ENCODE measurements at regions not wholly inside any gene's neighbourhood (a gene's known extent, or its start where the extent isn't known, plus 50 kb on each side); places are given as distances from the start of the nearest gene placed in this dataset.

DNA sequence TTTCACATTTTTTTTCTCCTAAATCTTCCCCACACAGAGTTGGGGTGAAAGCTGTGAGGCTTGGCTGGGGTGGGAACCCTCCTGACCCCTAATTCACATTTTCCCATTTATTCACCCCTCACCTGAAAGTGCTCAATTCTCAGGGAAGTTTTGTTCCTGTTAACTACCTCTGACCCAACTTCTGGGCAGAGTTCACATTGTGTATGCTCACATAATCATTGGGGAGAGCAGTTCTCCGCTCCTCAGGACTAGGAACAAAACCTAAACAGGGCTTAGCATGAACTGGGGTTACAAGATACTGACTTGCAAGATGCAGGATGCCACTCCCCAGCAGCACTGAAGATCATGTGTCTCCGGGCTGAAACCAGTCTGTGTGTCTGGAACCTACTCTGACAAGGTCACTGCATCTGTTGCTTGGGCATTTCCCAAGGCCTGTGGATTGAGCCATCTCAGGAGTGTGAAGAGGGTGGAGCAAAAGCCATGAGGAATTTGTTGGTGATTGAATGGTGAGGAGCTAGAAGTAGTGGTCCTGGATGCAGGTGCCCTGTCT, 258.1 kb upstream of the IGFBP3 start:
- TF ChIP-seq EZH2phosphoT487 (IDR thresholded peaks at IDR 0.05; ENCODE audit: unreplicated experiment), result no peak
- no peak for TF ChIP-seq EZH2 (IDR thresholded peaks at IDR 0.05; ENCODE audit: low read depth, unreplicated experiment)
- TF ChIP-seq, protein P1, sequence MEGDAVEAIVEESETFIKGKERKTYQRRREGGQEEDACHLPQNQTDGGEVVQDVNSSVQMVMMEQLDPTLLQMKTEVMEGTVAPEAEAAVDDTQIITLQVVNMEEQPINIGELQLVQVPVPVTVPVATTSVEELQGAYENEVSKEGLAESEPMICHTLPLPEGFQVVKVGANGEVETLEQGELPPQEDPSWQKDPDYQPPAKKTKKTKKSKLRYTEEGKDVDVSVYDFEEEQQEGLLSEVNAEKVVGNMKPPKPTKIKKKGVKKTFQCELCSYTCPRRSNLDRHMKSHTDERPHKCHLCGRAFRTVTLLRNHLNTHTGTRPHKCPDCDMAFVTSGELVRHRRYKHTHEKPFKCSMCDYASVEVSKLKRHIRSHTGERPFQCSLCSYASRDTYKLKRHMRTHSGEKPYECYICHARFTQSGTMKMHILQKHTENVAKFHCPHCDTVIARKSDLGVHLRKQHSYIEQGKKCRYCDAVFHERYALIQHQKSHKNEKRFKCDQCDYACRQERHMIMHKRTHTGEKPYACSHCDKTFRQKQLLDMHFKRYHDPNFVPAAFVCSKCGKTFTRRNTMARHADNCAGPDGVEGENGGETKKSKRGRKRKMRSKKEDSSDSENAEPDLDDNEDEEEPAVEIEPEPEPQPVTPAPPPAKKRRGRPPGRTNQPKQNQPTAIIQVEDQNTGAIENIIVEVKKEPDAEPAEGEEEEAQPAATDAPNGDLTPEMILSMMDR (conservative IDR thresholded peaks at IDR 0.05; ENCODE audit: low read depth in 2 of 2), result no peak
- no peak for TF ChIP-seq CREB1 (CRISPR knock-in tag; IDR thresholded peaks at IDR 0.05; ENCODE audit: low read depth)
- TF ChIP-seq POLR2AphosphoS5 (IDR thresholded peaks at IDR 0.05; ENCODE audit: low read depth), result no peak
- TF ChIP-seq JUNB (IDR thresholded peaks at IDR 0.05; ENCODE audit: unreplicated experiment), result no peak
- TF ChIP-seq, protein P2, sequence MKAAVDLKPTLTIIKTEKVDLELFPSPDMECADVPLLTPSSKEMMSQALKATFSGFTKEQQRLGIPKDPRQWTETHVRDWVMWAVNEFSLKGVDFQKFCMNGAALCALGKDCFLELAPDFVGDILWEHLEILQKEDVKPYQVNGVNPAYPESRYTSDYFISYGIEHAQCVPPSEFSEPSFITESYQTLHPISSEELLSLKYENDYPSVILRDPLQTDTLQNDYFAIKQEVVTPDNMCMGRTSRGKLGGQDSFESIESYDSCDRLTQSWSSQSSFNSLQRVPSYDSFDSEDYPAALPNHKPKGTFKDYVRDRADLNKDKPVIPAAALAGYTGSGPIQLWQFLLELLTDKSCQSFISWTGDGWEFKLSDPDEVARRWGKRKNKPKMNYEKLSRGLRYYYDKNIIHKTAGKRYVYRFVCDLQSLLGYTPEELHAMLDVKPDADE (IDR thresholded peaks at IDR 0.05), result no peak
- TF ChIP-seq, protein P3, sequence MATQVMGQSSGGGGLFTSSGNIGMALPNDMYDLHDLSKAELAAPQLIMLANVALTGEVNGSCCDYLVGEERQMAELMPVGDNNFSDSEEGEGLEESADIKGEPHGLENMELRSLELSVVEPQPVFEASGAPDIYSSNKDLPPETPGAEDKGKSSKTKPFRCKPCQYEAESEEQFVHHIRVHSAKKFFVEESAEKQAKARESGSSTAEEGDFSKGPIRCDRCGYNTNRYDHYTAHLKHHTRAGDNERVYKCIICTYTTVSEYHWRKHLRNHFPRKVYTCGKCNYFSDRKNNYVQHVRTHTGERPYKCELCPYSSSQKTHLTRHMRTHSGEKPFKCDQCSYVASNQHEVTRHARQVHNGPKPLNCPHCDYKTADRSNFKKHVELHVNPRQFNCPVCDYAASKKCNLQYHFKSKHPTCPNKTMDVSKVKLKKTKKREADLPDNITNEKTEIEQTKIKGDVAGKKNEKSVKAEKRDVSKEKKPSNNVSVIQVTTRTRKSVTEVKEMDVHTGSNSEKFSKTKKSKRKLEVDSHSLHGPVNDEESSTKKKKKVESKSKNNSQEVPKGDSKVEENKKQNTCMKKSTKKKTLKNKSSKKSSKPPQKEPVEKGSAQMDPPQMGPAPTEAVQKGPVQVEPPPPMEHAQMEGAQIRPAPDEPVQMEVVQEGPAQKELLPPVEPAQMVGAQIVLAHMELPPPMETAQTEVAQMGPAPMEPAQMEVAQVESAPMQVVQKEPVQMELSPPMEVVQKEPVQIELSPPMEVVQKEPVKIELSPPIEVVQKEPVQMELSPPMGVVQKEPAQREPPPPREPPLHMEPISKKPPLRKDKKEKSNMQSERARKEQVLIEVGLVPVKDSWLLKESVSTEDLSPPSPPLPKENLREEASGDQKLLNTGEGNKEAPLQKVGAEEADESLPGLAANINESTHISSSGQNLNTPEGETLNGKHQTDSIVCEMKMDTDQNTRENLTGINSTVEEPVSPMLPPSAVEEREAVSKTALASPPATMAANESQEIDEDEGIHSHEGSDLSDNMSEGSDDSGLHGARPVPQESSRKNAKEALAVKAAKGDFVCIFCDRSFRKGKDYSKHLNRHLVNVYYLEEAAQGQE (IDR thresholded peaks at IDR 0.05; ENCODE audit: unreplicated experiment), result no peak
